NB4 (cell line): ENCODE measurements at regions not wholly inside any gene's neighbourhood (a gene's known extent, or its start where the extent isn't known, plus 50 kb on each side); places are given as distances from the start of the nearest gene placed in this dataset.

Source experiments
- DNase-seq: peaks from one replicate; pipeline ENCODE4 v3.0.0; 2010; ENCODE audit warnings: low read depth
- H3K4me3 ChIP-seq: one replicate; pipeline ENCODE4 v1.5.1; 2011; ENCODE audit warnings: mild to moderate bottlenecking, low read depth, low read length, moderate library complexity
- CTCF ChIP-seq: IDR thresholded peaks from one replicate; pipeline ENCODE4 v1.5.1; 2012; ENCODE audit warnings: low read depth, low read length
- MYC ChIP-seq: IDR thresholded peaks from 2 replicates; pipeline ENCODE4 v1.6.1; 2011; ENCODE audit warnings: low read depth, low read length
- POLR2A ChIP-seq: IDR thresholded peaks from 2 replicates; pipeline ENCODE4 v1.6.1; 2011; ENCODE audit warnings: mild to moderate bottlenecking; ENCODE audit not compliant: insufficient read length; ENCODE audit errors: extremely low read depth
- TF ChIP-seq, protein P1 (sequence below): IDR thresholded peaks from 2 replicates; pipeline ENCODE4 v1.6.1; 2011; ENCODE audit warnings: low read depth, low read length

DNA sequence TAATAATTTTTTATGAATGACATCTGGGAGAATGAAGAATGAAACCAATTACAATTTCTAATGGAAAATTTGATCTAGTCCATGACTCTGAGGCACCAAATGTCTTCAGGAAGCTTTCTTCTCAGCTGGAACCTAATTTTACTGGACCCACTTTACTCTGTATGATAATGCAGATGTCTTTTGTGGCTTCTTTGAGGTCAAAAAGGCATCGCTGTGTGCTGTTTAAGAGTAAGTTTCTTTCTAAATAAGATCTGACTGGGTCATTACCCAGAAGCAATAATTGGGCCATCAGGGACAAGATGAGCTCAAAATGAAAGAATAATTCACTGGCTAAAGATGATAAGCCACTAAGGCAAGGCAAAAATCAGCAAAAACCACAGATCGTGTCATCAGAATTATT is 633.4 kb downstream of the PSAT1 start:
- no peak overlapping the region for H3K4me3 ChIP-seq
- no peak for DNase-seq
- TF ChIP-seq CTCF: no peak
- no peak for TF ChIP-seq POLR2A
- TF ChIP-seq, protein P1, sequence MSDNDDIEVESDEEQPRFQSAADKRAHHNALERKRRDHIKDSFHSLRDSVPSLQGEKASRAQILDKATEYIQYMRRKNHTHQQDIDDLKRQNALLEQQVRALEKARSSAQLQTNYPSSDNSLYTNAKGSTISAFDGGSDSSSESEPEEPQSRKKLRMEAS: no peak
- TF ChIP-seq MYC: no peak

- DNase-seq: no peak
- H3K4me3 ChIP-seq: no peak overlapping the region
- TF ChIP-seq POLR2A: no peak
- TF ChIP-seq, protein P1: no peak
- no peak for TF ChIP-seq CTCF
- no peak for TF ChIP-seq MYC
Observed at GRCh38 chr9:78932849-78933627, 636.1 kb downstream of the PSAT1 start.

DNA sequence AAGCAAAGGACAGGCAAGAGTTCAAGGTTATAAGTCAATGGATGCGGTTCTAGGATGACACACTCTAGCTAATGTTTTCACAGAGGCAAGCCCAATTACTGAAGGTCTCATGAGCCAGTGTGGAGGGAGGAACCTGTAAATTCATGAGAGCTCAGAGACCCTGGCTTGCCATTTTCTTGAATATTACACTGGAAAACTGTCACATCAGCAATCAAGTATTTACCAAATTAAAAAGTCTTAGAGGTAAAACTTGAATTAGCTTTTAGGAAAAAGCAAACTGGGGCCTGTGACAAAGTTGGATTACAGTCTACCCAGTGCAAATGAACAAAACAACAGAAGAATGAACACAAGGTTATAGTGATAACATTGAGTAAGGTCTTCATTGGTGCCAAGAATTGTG is 636.9 kb upstream of the TLE4 start:
- TF ChIP-seq MYC (no peak), CTCF (no peak), POLR2A (no peak)
- TF ChIP-seq, protein P1: no peak
- DNase-seq: no peak
- no peak overlapping the region for H3K4me3 ChIP-seq

- TF ChIP-seq MYC: no peak
- TF ChIP-seq, protein P1: no peak
- no peak overlapping the region for H3K4me3 ChIP-seq
- no peak for DNase-seq
Observed at GRCh38 chr9:78938821-78939220, 632.9 kb upstream of the TLE4 start.

DNA sequence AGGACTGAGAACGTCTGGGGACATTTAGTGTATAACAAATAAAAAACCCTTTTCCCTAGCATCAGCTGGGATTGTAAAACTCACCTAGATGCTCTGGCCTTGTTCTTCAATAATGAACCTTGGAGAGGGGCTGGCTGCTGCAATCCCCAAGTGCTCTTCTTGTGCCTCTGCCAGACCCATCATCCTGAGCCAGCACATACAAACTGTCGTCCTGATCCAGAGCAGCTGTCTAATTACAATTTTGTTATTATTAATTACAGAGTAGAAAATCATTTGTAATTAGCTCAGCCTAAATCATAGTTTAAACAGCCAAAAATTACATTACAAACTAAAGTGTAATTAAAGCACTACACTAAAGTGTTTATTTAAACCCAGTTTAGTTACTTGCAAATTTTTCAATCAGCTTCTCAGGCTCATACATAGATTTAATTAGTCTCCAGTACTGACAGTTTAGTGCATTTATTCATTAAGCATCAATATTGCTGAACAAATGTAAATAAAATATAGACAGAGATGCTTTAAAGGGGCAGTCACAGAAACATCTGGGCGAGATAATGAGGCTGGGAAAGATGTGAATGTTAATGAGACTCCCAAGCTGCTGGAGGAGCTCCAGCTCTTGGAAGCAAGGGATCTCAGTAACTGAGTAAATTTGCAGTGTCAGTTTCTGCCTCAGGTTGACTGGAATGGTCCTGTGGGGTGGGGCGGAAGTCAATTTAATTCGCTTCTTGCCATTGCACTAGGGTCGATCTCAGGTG is 632.3 kb upstream of the TLE4 start:
- H3K4me3 ChIP-seq: no peak overlapping the region
- DNase-seq: no peak
- TF ChIP-seq, protein P1: no peak
- TF ChIP-seq MYC (no peak), CTCF (no peak), POLR2A (no peak)

DNA sequence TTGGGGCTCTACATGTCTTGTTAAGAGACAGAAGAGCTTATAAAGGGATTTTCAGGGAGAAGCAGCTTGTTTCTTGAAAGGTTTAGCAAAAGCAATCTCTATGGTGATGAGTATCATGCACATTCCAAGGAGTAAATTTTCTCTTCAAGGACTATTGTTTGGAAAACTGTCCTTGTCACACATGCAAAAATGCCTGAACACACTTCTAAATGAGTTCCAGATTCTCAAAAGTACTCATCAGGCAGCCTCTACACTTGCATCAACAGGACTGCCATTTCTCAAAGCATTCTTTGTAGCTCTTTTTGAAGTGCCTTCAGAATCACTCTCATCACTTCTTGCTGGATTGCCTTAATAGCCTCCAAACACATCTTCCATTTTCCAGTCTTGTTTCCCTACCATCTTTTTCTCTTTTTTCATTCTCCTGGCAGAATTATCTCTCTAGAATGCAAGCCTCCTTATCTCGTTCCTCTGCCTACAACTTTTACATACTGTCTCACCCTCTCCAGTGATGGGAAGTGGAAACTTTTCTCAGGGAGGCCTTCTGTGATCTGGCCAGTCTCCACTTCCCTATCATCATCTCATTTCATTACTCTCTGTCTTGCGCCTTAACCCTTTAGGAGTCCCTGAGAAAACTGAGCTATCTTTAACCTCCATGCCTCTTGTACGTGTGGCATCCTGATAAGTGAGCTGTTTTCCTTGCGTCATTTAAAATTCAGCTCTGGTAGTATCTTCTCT is 631.5 kb upstream of the TLE4 start:
- no peak for TF ChIP-seq MYC
- no peak for TF ChIP-seq CTCF
- TF ChIP-seq POLR2A: no peak
- no peak overlapping the region for H3K4me3 ChIP-seq
- DNase-seq: no peak
